ENCODE measurements at regions not wholly inside any gene's neighbourhood (a gene's known extent, or its start where the extent isn't known, plus 50 kb on each side); places are given as distances from the start of the nearest gene placed in this dataset.

DNA sequence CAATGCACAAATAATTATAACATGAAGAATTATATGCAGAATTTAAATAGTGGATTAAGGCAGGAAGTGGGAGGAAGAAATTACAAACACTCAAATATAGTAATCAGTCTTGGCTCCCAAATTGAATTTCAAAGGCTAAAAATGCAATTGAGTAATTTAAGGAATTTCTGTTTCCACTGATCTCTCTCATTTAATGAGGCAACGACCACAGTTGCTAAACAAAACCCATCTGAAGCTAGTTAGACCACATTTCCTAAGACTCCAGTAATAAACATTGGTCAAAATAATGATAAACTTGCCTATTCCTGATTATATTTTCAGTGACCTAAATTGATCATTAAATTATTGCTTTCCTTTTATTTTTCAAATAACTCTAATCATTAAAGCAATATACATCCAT is 174.3 kb upstream of the GRIN3A start:
- no peak for TF ChIP-seq IKZF4 (CRISPR knock-in tag; IDR thresholded peaks at IDR 0.05; ENCODE audit: borderline replicate concordance, low read depth, not compliant biosample characterization)
- TF ChIP-seq ZBTB20 (CRISPR knock-in tag; IDR thresholded peaks at IDR 0.05; ENCODE audit: borderline replicate concordance, low read depth) = no peak

Measured in HepG2 (cell line).